ENCODE measurements at regions not wholly inside any gene's neighbourhood (a gene's known extent, or its start where the extent isn't known, plus 50 kb on each side); places are given as distances from the start of the nearest gene placed in this dataset.

DNA sequence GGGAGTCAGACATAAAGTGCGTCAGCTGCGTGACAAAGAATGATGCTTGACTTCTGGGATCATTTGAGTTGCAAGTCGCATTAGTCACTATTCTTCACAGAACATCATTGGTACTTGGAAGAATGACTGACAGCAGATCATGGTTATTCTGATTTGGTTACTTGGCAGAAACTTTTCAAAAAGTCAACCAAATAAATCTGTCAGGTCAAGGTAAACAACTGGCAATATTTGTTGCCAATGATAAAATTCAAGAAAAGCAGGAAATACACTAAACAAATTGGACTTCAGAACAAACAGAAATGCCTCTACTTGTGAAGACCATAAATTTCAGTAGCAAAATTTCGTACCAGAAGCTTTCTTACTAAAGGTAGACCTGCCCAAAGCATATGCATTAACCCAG lies 221.6 kb downstream of the TFAP2A start:
- no peak for TF ChIP-seq GATA2 (IDR thresholded peaks at IDR 0.05; ENCODE audit: low read depth, low read length)
- TF ChIP-seq GATA3 (IDR thresholded peaks at IDR 0.05; ENCODE audit: low read depth, low read length) = no peak

- no peak for TF ChIP-seq GATA3 (IDR thresholded peaks at IDR 0.05; ENCODE audit: low read depth, low read length)
- TF ChIP-seq GATA2 (IDR thresholded peaks at IDR 0.05; ENCODE audit: low read depth, low read length) = no peak
These were observed 224.8 kb downstream of the TFAP2A start for GRCh38 chr6:10190042-10190441.

DNA sequence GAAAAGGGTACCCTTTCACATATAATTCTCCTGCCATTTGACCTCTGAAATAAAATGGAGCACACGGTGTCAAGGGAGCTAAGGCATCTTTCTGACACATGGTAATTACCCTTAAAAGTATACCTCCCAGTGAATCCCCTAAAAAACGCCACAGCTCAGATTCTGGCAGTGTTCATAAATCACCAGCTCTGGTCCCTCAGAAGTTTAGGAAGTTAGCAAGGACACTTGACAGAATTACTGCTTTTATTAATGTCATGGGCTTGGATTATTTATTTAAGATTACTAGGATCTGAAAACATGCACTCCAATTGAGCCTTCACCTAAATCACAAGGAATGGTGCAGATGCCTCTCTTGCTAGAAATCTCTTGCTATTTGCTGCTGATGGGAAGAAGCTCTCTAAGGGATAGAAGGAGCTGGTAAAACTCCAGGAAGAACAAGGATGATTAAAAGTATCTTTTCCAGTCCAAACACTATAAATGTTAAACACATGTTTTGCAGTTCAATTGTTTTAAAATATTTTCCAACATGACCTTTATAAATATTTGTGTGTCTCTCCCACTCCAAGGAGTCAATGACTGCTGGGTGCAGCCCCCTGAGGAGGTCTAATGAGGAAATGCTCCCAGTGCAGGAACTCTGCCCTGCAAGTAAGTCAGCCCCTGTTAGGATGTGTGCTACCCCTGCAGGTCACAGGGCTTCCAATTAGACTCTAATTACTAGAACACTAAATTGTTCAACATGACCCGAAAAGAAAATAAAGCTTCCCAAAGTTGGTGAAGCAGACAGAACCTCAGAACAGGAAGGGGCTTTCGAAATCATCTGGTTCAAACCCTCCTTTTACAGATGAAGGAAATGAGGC lies 230.3 kb downstream of the TFAP2A start:
- TF ChIP-seq GATA2 (IDR thresholded peaks at IDR 0.05; ENCODE audit: low read depth, low read length) = no peak
- TF ChIP-seq GATA3 (IDR thresholded peaks at IDR 0.05; ENCODE audit: low read depth, low read length) = no peak

DNA sequence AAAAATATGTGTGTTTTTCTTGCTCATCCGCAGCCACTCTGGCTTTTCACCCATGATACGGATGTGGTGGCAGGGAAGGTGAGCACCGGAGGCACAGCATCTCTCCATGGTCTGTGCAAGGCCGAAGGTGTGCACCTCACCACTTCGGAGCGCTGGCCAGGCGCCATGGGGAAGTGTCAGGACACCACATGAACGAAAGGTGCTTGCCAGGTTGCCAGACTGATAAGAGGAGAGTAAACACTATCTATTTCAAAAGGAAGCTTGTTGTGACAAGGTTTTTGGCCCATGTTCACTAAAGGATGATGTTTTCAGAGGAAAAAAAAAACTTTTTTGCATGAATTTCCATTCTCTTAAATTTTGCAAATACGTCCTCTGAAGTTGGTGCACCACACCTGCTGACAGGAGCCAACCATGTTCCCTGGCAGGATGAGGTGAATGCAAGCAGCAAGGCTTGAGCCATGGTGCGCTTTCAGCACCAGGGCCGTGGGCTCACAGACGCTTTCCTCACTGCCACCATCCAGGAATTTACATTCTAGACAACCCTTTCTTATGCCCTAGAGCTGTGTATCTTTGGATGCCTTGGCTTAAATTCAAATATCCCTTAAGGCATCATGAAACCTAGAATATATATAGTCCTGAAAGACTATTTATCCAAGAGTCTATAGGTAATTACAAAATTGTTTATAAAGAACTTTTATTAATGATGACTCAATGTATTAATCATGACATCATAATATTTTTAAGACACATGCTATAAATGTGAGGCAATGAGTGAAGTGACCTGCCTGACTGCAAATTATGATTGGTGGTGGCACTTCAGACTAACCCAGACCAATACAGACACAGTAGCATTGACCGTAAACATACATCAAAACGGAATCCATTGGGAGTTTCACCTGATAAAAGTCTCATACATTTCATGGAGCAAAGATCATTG lies 234.5 kb downstream of the TFAP2A start:
- no peak for TF ChIP-seq GATA3 (IDR thresholded peaks at IDR 0.05; ENCODE audit: low read depth, low read length)
- no peak for TF ChIP-seq GATA2 (IDR thresholded peaks at IDR 0.05; ENCODE audit: low read depth, low read length)

DNA sequence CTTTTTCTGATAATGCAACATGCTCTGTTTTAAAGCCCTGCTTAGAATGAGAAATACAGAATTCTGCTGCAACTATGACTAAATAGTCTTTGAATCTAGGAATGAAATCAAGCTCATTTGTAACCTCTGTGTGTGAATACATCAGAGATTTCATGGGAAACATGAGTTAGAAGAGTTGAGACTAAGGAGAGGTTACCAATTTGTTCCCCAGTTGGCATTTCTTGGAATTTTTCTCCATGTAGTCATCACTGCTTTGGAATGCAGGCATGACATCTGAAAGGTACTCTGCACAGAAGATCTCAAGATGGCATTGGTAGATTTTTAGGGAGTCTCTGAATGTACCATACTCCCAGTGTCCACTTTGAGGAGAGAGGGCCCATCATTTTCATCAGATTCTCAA lies 237.2 kb downstream of the TFAP2A start:
- TF ChIP-seq GATA3 (IDR thresholded peaks at IDR 0.05; ENCODE audit: low read depth, low read length) = no peak
- no peak for TF ChIP-seq GATA2 (IDR thresholded peaks at IDR 0.05; ENCODE audit: low read depth, low read length)

- no peak for TF ChIP-seq GATA3 (IDR thresholded peaks at IDR 0.05; ENCODE audit: low read depth, low read length)
- no peak for TF ChIP-seq GATA2 (IDR thresholded peaks at IDR 0.05; ENCODE audit: low read depth, low read length)
These were observed 239.5 kb downstream of the TFAP2A start for GRCh38 chr6:10175362-10175761.

DNA sequence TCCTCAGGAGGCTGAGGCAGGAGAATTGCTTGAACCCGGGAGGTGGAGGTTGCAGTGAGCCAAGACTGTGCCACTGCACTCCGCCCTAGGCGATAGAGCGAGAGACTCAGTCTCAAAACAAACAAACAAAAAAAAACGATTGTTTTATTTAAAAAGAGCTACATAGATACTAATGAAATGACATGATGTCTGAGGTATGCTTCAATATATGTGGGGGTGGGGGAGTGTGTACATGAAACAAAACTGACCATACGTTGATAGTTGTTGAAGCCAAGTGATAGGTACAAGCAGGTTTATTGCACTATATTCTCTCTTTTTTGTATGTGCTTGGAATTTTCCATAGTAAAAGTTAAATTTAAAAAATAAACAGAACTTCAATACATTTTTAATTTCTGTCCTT lies 240.1 kb downstream of the TFAP2A start:
- TF ChIP-seq GATA2 (IDR thresholded peaks at IDR 0.05; ENCODE audit: low read depth, low read length) (no peak), GATA3 (IDR thresholded peaks at IDR 0.05; ENCODE audit: low read depth, low read length) (no peak)

DNA sequence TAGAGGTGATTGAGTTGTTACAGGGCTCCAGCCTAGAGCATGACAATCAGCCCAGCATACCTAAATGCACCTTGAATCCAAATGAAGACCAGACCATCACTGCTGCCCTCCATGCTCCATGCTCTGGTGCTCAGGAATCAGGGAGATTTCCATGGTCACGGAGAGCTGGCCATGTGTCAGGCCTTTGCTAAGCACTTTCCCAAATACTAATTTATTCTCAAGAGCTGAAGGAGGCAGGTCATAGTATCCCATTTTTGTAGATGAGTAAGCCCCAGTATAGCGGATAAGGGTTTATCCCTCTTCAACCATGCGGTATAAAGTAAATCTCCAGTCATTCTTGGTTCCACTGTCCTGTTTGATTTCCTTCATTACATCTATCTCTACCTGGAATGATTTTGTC lies 240.8 kb downstream of the TFAP2A start:
- TF ChIP-seq GATA3 (IDR thresholded peaks at IDR 0.05; ENCODE audit: low read depth, low read length) = no peak

- TF ChIP-seq GATA2 (IDR thresholded peaks at IDR 0.05; ENCODE audit: low read depth, low read length) (no peak), GATA3 (IDR thresholded peaks at IDR 0.05; ENCODE audit: low read depth, low read length) (no peak)
These were observed 244.1 kb downstream of the TFAP2A start for GRCh38 chr6:10170816-10171215.

DNA sequence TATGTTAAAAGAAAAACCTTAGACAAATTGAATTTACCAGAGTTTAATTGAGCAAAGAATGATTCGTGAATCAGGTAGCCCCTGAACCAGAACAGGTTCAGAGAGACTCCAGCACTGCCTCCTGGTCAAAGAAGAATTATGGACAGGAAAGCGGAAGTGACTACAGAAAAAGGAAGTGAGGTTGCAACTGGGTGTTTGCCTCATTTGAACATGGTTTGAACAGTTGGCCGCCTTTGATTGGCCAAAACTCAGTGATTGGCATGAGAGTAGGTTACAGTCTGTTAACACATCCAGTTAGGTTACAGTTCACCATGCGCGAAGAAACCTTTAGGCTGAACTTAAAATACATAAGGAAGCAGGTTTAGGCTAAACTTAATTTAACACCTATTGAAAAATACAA lies 248.8 kb downstream of the TFAP2A start:
- TF ChIP-seq GATA3 (IDR thresholded peaks at IDR 0.05; ENCODE audit: low read depth, low read length) = no peak
- no peak for TF ChIP-seq GATA2 (IDR thresholded peaks at IDR 0.05; ENCODE audit: low read depth, low read length)

DNA sequence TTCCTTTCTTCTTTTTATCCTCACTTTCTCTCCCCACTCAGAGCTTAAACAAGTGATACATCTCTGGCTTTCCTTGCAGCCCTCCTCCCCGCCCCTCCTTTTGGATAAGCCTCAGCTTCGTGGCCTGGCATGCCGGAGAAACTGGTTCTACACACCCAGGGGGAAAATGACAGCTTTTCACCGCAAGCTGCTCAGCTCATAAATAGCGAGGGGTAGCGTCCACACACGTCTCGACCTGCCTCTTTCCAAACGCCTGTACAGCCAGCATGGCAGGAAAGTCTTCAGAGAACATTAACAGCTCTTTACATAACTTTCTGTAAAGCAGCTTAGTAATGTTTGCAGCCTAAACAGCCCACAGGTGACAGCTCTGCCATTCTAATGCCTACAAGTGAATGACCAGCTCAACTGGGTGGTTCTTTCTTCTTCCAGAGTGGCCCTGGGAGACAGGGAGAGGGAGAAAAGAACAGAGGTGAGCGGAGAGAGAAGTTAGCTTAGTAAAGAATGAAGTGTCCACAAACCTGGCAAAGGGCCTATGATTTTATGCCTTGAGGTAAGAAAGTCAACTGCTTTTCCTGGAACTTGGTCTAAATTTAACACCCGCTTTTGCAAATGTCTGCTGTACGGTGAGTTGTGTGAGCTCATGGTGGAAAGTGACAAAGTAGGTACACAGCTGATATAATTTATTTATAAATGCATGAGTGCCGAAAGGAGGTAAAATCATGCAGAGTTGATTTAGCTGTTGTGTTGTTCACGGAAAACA lies 251.5 kb downstream of the TFAP2A start:
- TF ChIP-seq GATA2 (IDR thresholded peaks at IDR 0.05; ENCODE audit: low read depth, low read length) (no peak), GATA3 (IDR thresholded peaks at IDR 0.05; ENCODE audit: low read depth, low read length) (no peak)

DNA sequence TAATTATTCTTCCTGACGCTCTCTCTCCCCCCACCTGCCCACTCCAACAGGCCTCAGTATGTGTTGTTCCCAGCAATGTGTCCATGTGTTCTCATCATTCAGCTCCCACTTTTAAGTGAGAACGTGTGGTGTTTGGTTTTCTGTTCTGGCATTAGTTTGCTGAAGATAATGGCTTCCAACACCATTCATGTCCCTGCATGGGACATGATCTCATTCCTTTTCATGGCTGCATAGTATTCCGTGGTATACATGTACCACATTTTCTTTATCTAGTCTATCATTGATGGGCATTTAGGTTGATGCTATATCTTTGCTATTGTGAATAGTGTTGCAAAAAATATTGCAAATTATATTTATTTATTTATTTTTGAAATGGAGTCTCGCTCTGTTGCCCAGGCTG lies 258.0 kb downstream of the TFAP2A start:
- TF ChIP-seq GATA2 (IDR thresholded peaks at IDR 0.05; ENCODE audit: low read depth, low read length) (no peak), GATA3 (IDR thresholded peaks at IDR 0.05; ENCODE audit: low read depth, low read length) (no peak)

DNA sequence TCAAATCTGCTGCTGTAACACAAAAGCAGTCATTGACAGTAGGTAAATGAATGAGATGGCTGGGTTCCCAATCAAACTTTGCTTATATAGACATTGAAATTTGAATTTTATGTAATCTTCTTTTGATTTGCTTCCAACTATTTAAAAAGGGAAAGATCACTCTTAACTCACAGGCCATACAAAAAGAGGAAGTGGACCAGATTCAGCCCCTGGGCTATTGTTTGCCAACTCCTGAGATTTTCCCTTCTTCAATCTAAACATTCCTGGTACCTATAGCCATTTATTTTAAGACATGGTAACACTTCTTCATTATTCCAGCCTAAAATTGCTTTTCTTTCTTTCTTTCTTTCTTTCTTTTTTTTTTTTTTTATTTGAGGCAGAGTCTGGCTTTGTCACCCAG lies 260.6 kb downstream of the TFAP2A start:
- no peak for TF ChIP-seq GATA2 (IDR thresholded peaks at IDR 0.05; ENCODE audit: low read depth, low read length)
- no peak for TF ChIP-seq GATA3 (IDR thresholded peaks at IDR 0.05; ENCODE audit: low read depth, low read length)

All from SH-SY5Y (cell line).